Occipital lobe (tissue), 1 donor: ENCODE measurements at regions not wholly inside any gene's neighbourhood (a gene's known extent, or its start where the extent isn't known, plus 50 kb on each side); places are given as distances from the start of the nearest gene placed in this dataset.
"Not testable (repeated sequence)": the region's sequence is repeated elsewhere in the genome, so short reads cannot be mapped to it uniquely, and the experiment has no call there.

Experiments
- DNase-seq: peaks from one replicate; lab custom pipeline; 2025; lab: John Stamatoyannopoulos, UW

- no peak for DNase-seq
Observed at GRCh38 chr10:108036265-108036664, 871.8 kb upstream of the SORCS1 start.

- DNase-seq = no peak
Observed at GRCh38 chr10:108034829-108035228, 870.3 kb upstream of the SORCS1 start.

- DNase-seq = not testable (repeated sequence)
Observed at GRCh38 chr10:108033518-108033917, 869.0 kb upstream of the SORCS1 start.

- no peak for DNase-seq
Observed at GRCh38 chr10:108031505-108031904, 867.0 kb upstream of the SORCS1 start.

GRCh38 chr10:108014902-108015177 lies 850.3 kb upstream of the SORCS1 start:
- DNase-seq = no peak

GRCh38 chr10:108014145-108014901 lies 849.8 kb upstream of the SORCS1 start:
- no peak for DNase-seq

GRCh38 chr10:108005627-108006026 lies 841.1 kb upstream of the SORCS1 start:
- DNase-seq = no peak

- DNase-seq = no peak
Observed at GRCh38 chr10:108003576-108003975, 839.1 kb upstream of the SORCS1 start.

GRCh38 chr10:108003061-108003460 lies 838.6 kb upstream of the SORCS1 start:
- DNase-seq = no peak

- no peak for DNase-seq
Observed at GRCh38 chr10:108000365-108000764, 835.9 kb upstream of the SORCS1 start.

GRCh38 chr10:107994621-107995270 lies 830.2 kb upstream of the SORCS1 start:
- no peak for DNase-seq

- DNase-seq = no peak
Observed at GRCh38 chr10:107986571-107986970, 822.1 kb upstream of the SORCS1 start.

GRCh38 chr10:107984581-107984980 lies 820.1 kb upstream of the SORCS1 start:
- DNase-seq = no peak

- DNase-seq = no peak
Observed at GRCh38 chr10:107984149-107984548, 819.6 kb upstream of the SORCS1 start.

GRCh38 chr10:107978455-107978854 lies 813.9 kb upstream of the SORCS1 start:
- no peak for DNase-seq

GRCh38 chr10:107971973-107972372 lies 807.5 kb upstream of the SORCS1 start:
- DNase-seq = no peak

GRCh38 chr10:107971411-107971810 lies 806.9 kb upstream of the SORCS1 start:
- DNase-seq = no peak

- DNase-seq = no peak
Observed at GRCh38 chr10:107970512-107970911, 806.0 kb upstream of the SORCS1 start.

GRCh38 chr10:107969936-107970335 lies 805.4 kb upstream of the SORCS1 start:
- no peak for DNase-seq

GRCh38 chr10:107966826-107967225 lies 802.3 kb upstream of the SORCS1 start:
- no peak for DNase-seq

GRCh38 chr10:107952649-107953556 lies 788.4 kb upstream of the SORCS1 start:
- DNase-seq = no peak

- not testable (repeated sequence) for DNase-seq
Observed at GRCh38 chr10:107950411-107951062, 786.0 kb upstream of the SORCS1 start.
